ENCODE measurements at regions not wholly inside any gene's neighbourhood (a gene's known extent, or its start where the extent isn't known, plus 50 kb on each side); places are given as distances from the start of the nearest gene placed in this dataset.

DNA sequence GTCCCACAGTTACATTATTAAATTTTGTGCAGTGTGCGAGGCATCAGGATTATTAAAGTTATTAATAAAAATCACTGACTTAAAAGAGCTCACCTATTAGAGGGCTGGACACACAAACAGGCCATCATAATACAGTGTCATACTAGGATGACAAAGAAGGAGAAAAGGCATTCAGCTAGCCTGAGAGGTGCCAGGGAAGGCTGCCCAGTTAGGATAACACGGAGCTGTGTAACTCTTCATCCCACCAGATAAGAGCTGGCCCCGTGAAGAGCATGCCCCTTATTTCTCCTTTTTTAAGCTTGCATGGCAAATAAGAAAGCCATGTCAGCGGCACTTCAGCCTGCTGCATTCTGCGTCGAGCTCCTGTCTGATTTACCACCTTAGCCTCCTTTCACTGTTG lies 109.5 kb downstream of the KCNK1 start:
- TF ChIP-seq, protein P1, sequence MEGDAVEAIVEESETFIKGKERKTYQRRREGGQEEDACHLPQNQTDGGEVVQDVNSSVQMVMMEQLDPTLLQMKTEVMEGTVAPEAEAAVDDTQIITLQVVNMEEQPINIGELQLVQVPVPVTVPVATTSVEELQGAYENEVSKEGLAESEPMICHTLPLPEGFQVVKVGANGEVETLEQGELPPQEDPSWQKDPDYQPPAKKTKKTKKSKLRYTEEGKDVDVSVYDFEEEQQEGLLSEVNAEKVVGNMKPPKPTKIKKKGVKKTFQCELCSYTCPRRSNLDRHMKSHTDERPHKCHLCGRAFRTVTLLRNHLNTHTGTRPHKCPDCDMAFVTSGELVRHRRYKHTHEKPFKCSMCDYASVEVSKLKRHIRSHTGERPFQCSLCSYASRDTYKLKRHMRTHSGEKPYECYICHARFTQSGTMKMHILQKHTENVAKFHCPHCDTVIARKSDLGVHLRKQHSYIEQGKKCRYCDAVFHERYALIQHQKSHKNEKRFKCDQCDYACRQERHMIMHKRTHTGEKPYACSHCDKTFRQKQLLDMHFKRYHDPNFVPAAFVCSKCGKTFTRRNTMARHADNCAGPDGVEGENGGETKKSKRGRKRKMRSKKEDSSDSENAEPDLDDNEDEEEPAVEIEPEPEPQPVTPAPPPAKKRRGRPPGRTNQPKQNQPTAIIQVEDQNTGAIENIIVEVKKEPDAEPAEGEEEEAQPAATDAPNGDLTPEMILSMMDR (IDR thresholded peaks at IDR 0.05) = no peak
- TF ChIP-seq EZH2 (IDR thresholded peaks at IDR 0.05; ENCODE audit: borderline replicate concordance, insufficient read depth, low read depth, low read length, poor library complexity, severe bottlenecking) = no peak

Measured in B cell (primary cell).